ENCODE measurements at regions not wholly inside any gene's neighbourhood (a gene's known extent, or its start where the extent isn't known, plus 50 kb on each side); places are given as distances from the start of the nearest gene placed in this dataset.

GRCh38 chr3:178147001-178147400 is 389.2 kb upstream of the KCNMB2 start:
- TF ChIP-seq CTCF (IDR thresholded peaks at IDR 0.05): no peak
- TF ChIP-seq POLR2A (IDR thresholded peaks at IDR 0.05): no peak
